Endothelial cell of umbilical vein (primary cell): ENCODE measurements at regions not wholly inside any gene's neighbourhood (a gene's known extent, or its start where the extent isn't known, plus 50 kb on each side); places are given as distances from the start of the nearest gene placed in this dataset.

Source experiments
- BruUV-seq: library from RNA; stranded (reverse); fragments of 400-500 nt; replicated peaks from 2 replicates; lab custom pipeline; 2021; lab: Mats Ljungman, UMichigan
- CTCF ChIA-PET: fragments of 300-600, 350-600 bp; sonication (Branson Sonifier 250); formaldehyde crosslinking; loops from one replicate; lab custom pipeline; 2021; ENCODE audit warnings: antibody characterized with exemption, inconsistent platforms; lab: Charles Lee
- POLR2A ChIA-PET: fragments of 300-600, 350-600 bp; sonication (Branson Sonifier 250); formaldehyde crosslinking; loops from one replicate; lab custom pipeline; 2021; ENCODE audit warnings: antibody characterized with exemption, inconsistent platforms; lab: Charles Lee
- DNase-seq: peaks from one replicate; pipeline ENCODE4 v3.0.0-alpha.2; 2011; ENCODE audit warnings: low read depth, low spot score
- FAIRE-seq: peaks from 2 replicates; lab custom pipeline; 2011; peaks lifted over from hg19 to GRCh38; lab: Jason Lieb, UNC
- H2AFZ ChIP-seq: 2 replicates; pipeline ENCODE4 v1.6.0; 2012; ENCODE audit warnings: low read depth, low read length, control low read depth, inconsistent platforms
- H3K27ac ChIP-seq: 2 replicates; pipeline ENCODE4 v1.5.1; 2011; ENCODE audit warnings: low read depth, mild to moderate bottlenecking, control low read depth, low read length, moderate library complexity; ENCODE audit not compliant: insufficient read depth
- H3K27me3 ChIP-seq, 2 experiments: 2 replicates each; pipeline versions ENCODE4 v1.6.0 to v1.6.1; 2011; ENCODE audit warnings: low read length in 2 of 2, mixed read lengths in 1 of 2; ENCODE audit not compliant: control insufficient read depth in 2 of 2, insufficient read depth in 2 of 2
- H3K36me3 ChIP-seq, 2 experiments: 2 replicates in 1 of 2; 3 replicates in 1 of 2; pipeline ENCODE4 v1.5.1; 2011; ENCODE audit warnings: low read length in 2 of 2, mild to moderate bottlenecking in 1 of 2, moderate library complexity in 1 of 2; ENCODE audit not compliant: control insufficient read depth in 2 of 2, insufficient read depth in 2 of 2; ENCODE audit errors: extremely low read depth in 1 of 2
- H3K4me1 ChIP-seq: 3 replicates; pipeline ENCODE4 v1.5.1; 2011; ENCODE audit warnings: mild to moderate bottlenecking, low read length; ENCODE audit not compliant: control insufficient read depth, insufficient read depth; ENCODE audit errors: extremely low read depth
- H3K4me2 ChIP-seq: 2 replicates; pipeline ENCODE4 v1.6.1; 2011; ENCODE audit warnings: low read length, control low read depth, mixed read lengths; ENCODE audit not compliant: insufficient read depth
- H3K4me3 ChIP-seq, 3 experiments: fragments of 200-600 bp in 1 of 3; sonication (generic), shearing (Covaris generic) in 1 of 3; replicated peaks in 1 of 3; 2 replicates each; pipeline ENCODE4 v1.5.1; 2011 to 2016; ENCODE audit warnings: control low read depth in 3 of 3, low read length in 3 of 3, mild to moderate bottlenecking in 2 of 3, inconsistent platforms in 1 of 3, low read depth in 1 of 3, moderate library complexity in 1 of 3; ENCODE audit not compliant: insufficient read depth in 1 of 3
- H3K79me2 ChIP-seq: 2 replicates; pipeline ENCODE4 v1.6.0; 2012; ENCODE audit warnings: low read length, inconsistent platforms; ENCODE audit not compliant: control insufficient read depth, insufficient read depth
- H3K9ac ChIP-seq: replicated peaks from 2 replicates; pipeline ENCODE3; 2011; ENCODE audit warnings: low read length, control low read depth; ENCODE audit not compliant: insufficient read depth; ENCODE audit errors: extremely low read depth
- H3K9me1 ChIP-seq: replicated peaks from 3 replicates; pipeline ENCODE4 v1.6.0; 2011; ENCODE audit warnings: mild to moderate bottlenecking, low read length; ENCODE audit not compliant: control insufficient read depth, insufficient read depth; ENCODE audit errors: extremely low read depth
- H3K9me3 ChIP-seq: replicated peaks from 2 replicates; pipeline ENCODE4 v1.5.1; 2012; ENCODE audit warnings: low read length, inconsistent platforms; ENCODE audit not compliant: control insufficient read depth, insufficient read depth
- H4K20me1 ChIP-seq: replicated peaks from 2 replicates; pipeline ENCODE3; 2011; ENCODE audit warnings: mild to moderate bottlenecking, low read length; ENCODE audit not compliant: control insufficient read depth, insufficient read depth; ENCODE audit errors: extremely low read depth
- EZH2 ChIP-seq: IDR thresholded peaks from 2 replicates; pipeline ENCODE4 v1.6.1; 2012; ENCODE audit warnings: borderline replicate concordance, low read depth, mild to moderate bottlenecking, moderate library complexity, low read length, inconsistent platforms; ENCODE audit not compliant: severe bottlenecking
- FOS ChIP-seq: IDR thresholded peaks from 2 replicates; pipeline ENCODE4 v1.6.1; 2011; ENCODE audit warnings: mild to moderate bottlenecking, low read length, moderate library complexity, borderline replicate concordance; ENCODE audit not compliant: insufficient read depth
- GATA2 ChIP-seq: IDR thresholded peaks from 2 replicates; pipeline ENCODE4 v1.7.0; 2011; ENCODE audit warnings: low read depth, mild to moderate bottlenecking, moderate library complexity, mixed read lengths, low read length; ENCODE audit not compliant: insufficient read length, insufficient read depth
- JUN ChIP-seq: IDR thresholded peaks from 2 replicates; pipeline ENCODE4 v1.6.1; 2011; ENCODE audit warnings: borderline replicate concordance, low read depth; ENCODE audit not compliant: insufficient read length, insufficient read depth
- MYC ChIP-seq: IDR thresholded peaks from one replicate; pipeline ENCODE4 v1.6.1; 2011; ENCODE audit warnings: mild to moderate bottlenecking, low read depth, low read length
- POLR2A ChIP-seq: IDR thresholded peaks from 2 replicates; pipeline ENCODE4 v1.6.1; 2012; ENCODE audit warnings: low read depth, mild to moderate bottlenecking, control low read depth, low read length
- POLR2AphosphoS5 ChIP-seq: IDR thresholded peaks from 2 replicates; pipeline ENCODE4 v1.6.1; 2012; ENCODE audit warnings: low read depth, mild to moderate bottlenecking, control low read depth, low read length, moderate library complexity; ENCODE audit not compliant: insufficient read depth
- dilution Hi-C: fragments of 300-500 bp; cut with MboI; formaldehyde crosslinking; loops from one replicate; pipeline ENCODE4 v1.15.0; 2019; ENCODE audit warnings: low sequenced_read_pairs; ENCODE audit not compliant: extremely low pct_ligation_motif_present
- intact Hi-C: fragments of 100-400 bp; cut with micrococcal nuclease; formaldehyde crosslinking; loops from one replicate; pipeline ENCODE4 v1.10.0; 2022
- TF ChIP-seq, protein P1 (sequence below): IDR thresholded peaks from 2 replicates; pipeline ENCODE4 v1.6.1; 2011; ENCODE audit not compliant: insufficient read depth, insufficient read length
- TF ChIP-seq, protein P2 (sequence below), 2 donors: IDR thresholded peaks; 1 replicate in 1 of 2; 2 replicates in 1 of 2; pipeline ENCODE4 v1.5.1; 2011; ENCODE audit warnings: low read length in 2 of 2, mild to moderate bottlenecking in 2 of 2, moderate library complexity in 2 of 2, control low read depth in 1 of 2, inconsistent platforms in 1 of 2, low read depth in 1 of 2; ENCODE audit not compliant: insufficient read depth in 1 of 2; ENCODE audit errors: extremely low read depth in 1 of 2

DNA sequence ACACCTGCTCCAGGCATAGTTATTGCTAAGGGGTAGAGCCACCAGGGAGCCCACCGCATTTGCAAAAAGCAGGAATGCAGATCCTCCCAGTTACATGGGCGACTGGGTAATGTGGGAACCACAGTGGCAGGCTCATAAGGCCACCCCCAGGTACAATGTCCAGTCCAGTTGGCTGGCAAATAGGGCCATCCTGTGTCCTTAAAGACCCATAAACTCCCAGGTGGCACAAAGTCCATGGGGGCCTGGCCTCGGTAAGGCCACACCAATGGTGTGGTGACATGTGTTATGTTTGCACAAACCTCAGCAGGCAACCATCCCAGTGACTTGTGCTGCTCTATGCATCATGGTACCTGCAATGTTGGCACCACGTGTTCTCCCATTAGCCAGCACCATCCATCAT, 283.6 kb upstream of the GYPC start:
- CTCF ChIA-PET = no interaction called here
- no peak for TF ChIP-seq POLR2A
- TF ChIP-seq JUN = no peak
- no peak for TF ChIP-seq GATA2
- TF ChIP-seq MYC = no peak
- TF ChIP-seq POLR2AphosphoS5 = no peak
- no peak for TF ChIP-seq EZH2
- TF ChIP-seq, protein P1, sequence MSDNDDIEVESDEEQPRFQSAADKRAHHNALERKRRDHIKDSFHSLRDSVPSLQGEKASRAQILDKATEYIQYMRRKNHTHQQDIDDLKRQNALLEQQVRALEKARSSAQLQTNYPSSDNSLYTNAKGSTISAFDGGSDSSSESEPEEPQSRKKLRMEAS = no peak
- no peak for TF ChIP-seq FOS
- no peaks in the 10 kb centered on the region for H3K27me3 ChIP-seq
- no peaks in the 10 kb centered on the region for H3K4me1 ChIP-seq
- H3K9ac ChIP-seq = no peak overlapping the region
- DNase-seq (no peak), FAIRE-seq (no peak)
- H3K9me1 ChIP-seq = no peaks in the 10 kb centered on the region
- H3K79me2 ChIP-seq = no peaks in the 10 kb centered on the region
- peaks cover 9% of the 10 kb centered on the region for H3K9me3 ChIP-seq
- no peaks in the 10 kb centered on the region for H4K20me1 ChIP-seq
- no peak overlapping the region for H3K4me3 ChIP-seq
- H3K36me3 ChIP-seq = no peaks in the 10 kb centered on the region
- intact Hi-C loops (no loop called here), dilution Hi-C loops (no loop called here)
- H2AFZ ChIP-seq = no peak overlapping the region
- H3K27ac ChIP-seq = no peak overlapping the region
- no peak overlapping the region for H3K4me2 ChIP-seq
- POLR2A ChIA-PET = no interaction called here
- BruUV-seq = no TSS peak

DNA sequence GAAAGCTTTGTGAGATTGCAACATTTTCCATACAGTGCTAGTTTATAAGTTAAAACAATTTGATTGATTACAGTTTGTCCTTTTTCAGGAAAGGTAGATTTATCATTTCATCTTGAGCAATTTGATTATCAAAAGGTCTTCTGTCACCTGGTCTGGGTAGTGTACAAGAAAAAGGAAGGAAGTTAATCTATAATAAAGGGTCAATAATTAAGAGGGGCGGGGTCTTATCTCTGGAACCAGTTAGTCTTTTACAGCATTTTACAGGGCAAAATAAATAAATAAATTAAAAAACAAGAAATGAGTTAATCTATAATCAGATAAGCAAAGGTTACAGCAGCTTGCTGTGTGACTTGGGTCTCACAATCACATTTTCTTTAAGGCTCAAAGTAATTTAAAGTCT, 277.8 kb upstream of the GYPC start:
- Histone ChIP-seq H3K4me2 (no peak overlapping the region), H3K4me1 (no peaks in the 10 kb centered on the region), H3K27me3 (no peaks in the 10 kb centered on the region), H2AFZ (no peak overlapping the region), H3K9me3 (peaks cover 6% of the 10 kb centered on the region), H3K36me3 (no peaks in the 10 kb centered on the region), H3K9ac (no peak overlapping the region), H4K20me1 (no peaks in the 10 kb centered on the region), H3K79me2 (no peaks in the 10 kb centered on the region), H3K27ac (no peak overlapping the region), H3K4me3 (no peak overlapping the region), H3K9me1 (no peaks in the 10 kb centered on the region)
- DNase-seq = no peak
- ChIA-PET POLR2A (no interaction called here), CTCF (no interaction called here)
- dilution Hi-C loops (no loop called here), intact Hi-C loops (no loop called here)
- no TSS peak for BruUV-seq
- TF ChIP-seq GATA2 (no peak), EZH2 (no peak), MYC (no peak), POLR2A (no peak), FOS (no peak), POLR2AphosphoS5 (no peak)
- TF ChIP-seq, protein P2, sequence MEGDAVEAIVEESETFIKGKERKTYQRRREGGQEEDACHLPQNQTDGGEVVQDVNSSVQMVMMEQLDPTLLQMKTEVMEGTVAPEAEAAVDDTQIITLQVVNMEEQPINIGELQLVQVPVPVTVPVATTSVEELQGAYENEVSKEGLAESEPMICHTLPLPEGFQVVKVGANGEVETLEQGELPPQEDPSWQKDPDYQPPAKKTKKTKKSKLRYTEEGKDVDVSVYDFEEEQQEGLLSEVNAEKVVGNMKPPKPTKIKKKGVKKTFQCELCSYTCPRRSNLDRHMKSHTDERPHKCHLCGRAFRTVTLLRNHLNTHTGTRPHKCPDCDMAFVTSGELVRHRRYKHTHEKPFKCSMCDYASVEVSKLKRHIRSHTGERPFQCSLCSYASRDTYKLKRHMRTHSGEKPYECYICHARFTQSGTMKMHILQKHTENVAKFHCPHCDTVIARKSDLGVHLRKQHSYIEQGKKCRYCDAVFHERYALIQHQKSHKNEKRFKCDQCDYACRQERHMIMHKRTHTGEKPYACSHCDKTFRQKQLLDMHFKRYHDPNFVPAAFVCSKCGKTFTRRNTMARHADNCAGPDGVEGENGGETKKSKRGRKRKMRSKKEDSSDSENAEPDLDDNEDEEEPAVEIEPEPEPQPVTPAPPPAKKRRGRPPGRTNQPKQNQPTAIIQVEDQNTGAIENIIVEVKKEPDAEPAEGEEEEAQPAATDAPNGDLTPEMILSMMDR (IDR thresholded peaks at IDR 0.05; ENCODE audit: extremely low read depth in 1 of 2, insufficient read depth in 1 of 2, low read depth in 1 of 2, low read length in 2 of 2) = no peak
- TF ChIP-seq, protein P1 = no peak
- FAIRE-seq = no peak
